Right atrium auricular region (tissue), 2 donors: ENCODE measurements at regions not wholly inside any gene's neighbourhood (a gene's known extent, or its start where the extent isn't known, plus 50 kb on each side); places are given as distances from the start of the nearest gene placed in this dataset.

Experiments used
- DNase-seq: peaks from one replicate; pipeline ENCODE4 v3.0.0-alpha.2; 2019; ENCODE audit warnings: low spot score
- H3K27ac ChIP-seq, 2 donors: fragments of 200-600 bp; sonication (generic); 1 replicate in 1 of 2; 2 replicates in 1 of 2; pipeline ENCODE4 v1.5.1; 2016 to 2019
- H3K27me3 ChIP-seq, 2 donors: fragments of 200-600 bp; sonication (generic); one replicate each; pipeline versions ENCODE4 v1.5.1 to v1.6.0; 2017 to 2019
- H3K36me3 ChIP-seq: fragments of 200-600 bp; sonication (generic); one replicate; pipeline ENCODE4 v1.5.1; 2016
- H3K4me1 ChIP-seq, 2 donors: fragments of 200-600 bp; sonication (generic); one replicate each; pipeline versions ENCODE4 v1.5.1 to v1.6.0; 2017 to 2019
- H3K4me3 ChIP-seq, 2 donors: fragments of 200-600 bp; sonication (generic); 1 replicate in 1 of 2; 2 replicates in 1 of 2; pipeline ENCODE4 v1.5.1; 2017 to 2019; ENCODE audit warnings: mild to moderate bottlenecking in 1 of 2, moderate library complexity in 1 of 2
- H3K9me3 ChIP-seq, 2 donors: fragments of 200-600 bp; sonication (generic); one replicate each; pipeline ENCODE4 v1.5.1; 2019
- TF ChIP-seq, protein P1 (sequence below), 2 donors: fragments of 200-600 bp; sonication (generic); IDR thresholded peaks; one replicate each; pipeline ENCODE4 v1.5.1; 2019; ENCODE audit warnings: antibody characterized with exemption in 2 of 2

DNA sequence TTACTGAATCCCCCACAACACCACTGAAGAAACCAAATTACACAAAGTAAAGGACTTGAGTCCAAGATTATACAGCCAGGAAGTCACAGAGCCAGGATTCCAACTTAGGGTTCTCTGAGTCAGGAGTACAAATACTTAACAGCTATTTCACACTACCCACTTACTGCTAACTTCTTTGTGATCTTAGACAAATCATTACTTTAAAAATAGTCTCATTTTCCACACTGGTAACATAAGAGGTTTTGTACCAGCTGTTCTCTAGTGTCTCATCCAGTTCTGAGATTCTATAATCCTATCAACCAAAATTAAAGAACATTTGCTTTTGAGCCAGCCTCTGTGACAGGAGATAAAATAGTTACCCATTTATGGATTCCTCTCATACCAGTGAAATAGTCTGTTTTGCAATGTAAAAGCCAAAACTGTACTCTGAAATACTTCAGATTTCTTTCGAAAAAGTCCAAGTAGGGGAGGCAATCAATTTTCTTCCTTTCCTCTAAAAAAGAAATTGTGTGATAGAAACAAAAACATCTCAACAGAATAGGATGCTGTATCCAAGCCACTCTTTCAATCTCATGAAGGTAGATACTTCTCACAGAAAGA, 157.6 kb downstream of the LRATD1 start:
- TF ChIP-seq, protein P1, sequence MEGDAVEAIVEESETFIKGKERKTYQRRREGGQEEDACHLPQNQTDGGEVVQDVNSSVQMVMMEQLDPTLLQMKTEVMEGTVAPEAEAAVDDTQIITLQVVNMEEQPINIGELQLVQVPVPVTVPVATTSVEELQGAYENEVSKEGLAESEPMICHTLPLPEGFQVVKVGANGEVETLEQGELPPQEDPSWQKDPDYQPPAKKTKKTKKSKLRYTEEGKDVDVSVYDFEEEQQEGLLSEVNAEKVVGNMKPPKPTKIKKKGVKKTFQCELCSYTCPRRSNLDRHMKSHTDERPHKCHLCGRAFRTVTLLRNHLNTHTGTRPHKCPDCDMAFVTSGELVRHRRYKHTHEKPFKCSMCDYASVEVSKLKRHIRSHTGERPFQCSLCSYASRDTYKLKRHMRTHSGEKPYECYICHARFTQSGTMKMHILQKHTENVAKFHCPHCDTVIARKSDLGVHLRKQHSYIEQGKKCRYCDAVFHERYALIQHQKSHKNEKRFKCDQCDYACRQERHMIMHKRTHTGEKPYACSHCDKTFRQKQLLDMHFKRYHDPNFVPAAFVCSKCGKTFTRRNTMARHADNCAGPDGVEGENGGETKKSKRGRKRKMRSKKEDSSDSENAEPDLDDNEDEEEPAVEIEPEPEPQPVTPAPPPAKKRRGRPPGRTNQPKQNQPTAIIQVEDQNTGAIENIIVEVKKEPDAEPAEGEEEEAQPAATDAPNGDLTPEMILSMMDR (IDR thresholded peaks at IDR 0.05) = no peak
- H3K4me3 ChIP-seq = no peak overlapping the region
- H3K9me3 ChIP-seq = no peaks in the 10 kb centered on the region
- DNase-seq = no peak
- H3K27ac ChIP-seq = no peak overlapping the region
- no peaks in the 10 kb centered on the region for H3K27me3 ChIP-seq
- H3K36me3 ChIP-seq = no peaks in the 10 kb centered on the region
- H3K4me1 ChIP-seq = no peaks in the 10 kb centered on the region

DNA sequence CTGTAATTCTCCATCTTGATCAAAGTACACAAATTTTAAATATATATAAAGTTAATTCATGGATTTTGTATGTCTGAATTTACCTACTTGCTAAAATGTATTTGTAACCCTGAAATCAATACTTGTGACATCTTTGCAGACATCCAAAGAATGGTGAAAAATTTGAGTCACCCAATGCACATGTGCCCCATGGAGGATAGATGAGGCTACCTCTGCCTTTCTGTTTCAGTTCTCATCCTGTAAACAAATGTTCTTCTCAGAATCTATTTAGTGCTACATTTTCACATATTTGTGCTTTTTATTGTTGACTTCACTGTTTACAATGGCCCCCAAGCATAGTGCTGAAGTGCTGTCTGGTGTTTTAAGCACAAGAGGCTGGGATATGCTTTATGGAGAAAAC, 171.5 kb downstream of the LRATD1 start:
- Histone ChIP-seq H3K4me3 (no peak overlapping the region), H3K4me1 (no peaks in the 10 kb centered on the region), H3K27me3 (no peaks in the 10 kb centered on the region), H3K36me3 (no peaks in the 10 kb centered on the region), H3K27ac (no peak overlapping the region), H3K9me3 (no peaks in the 10 kb centered on the region)
- TF ChIP-seq, protein P1 (IDR thresholded peaks at IDR 0.05) = no peak
- no peak for DNase-seq

DNA sequence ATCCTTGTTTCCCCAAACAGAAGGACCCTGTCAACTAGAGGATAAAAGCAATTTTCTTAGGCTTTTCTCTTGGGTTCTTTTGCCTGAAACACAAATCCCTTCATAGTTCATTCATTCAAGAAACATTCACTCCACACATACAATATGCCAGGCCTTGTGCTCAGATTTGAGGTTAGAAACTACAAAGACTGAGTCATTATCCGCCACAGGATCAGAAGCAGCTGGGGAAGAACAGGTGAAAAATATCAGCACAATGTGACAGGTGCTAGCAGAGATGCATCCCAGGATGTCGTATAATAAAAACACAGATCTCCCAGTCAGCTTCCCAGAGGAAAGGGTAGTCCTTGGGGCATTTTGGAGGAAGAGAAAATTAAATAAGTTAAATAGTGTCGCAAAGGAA, 172.4 kb downstream of the LRATD1 start:
- DNase-seq = no peak

GRCh38 chr2:14806613-14807012, 174.1 kb downstream of the LRATD1 start:
- no peak overlapping the region for H3K27ac ChIP-seq
- peaks cover 0 to 2% of the 10 kb centered on the region in 2 donors for H3K9me3 ChIP-seq
- DNase-seq = no peak
- TF ChIP-seq, protein P1 (IDR thresholded peaks at IDR 0.05) = no peak
- no peaks in the 10 kb centered on the region for H3K27me3 ChIP-seq
- no peaks in the 10 kb centered on the region for H3K36me3 ChIP-seq
- H3K4me3 ChIP-seq = no peak overlapping the region
- H3K4me1 ChIP-seq = no peaks in the 10 kb centered on the region

More for the DNA sequence above, 172.4 kb downstream of the LRATD1 start:
- Histone ChIP-seq H3K36me3 (no peaks in the 10 kb centered on the region), H3K4me1 (no peaks in the 10 kb centered on the region), H3K27ac (no peak overlapping the region), H3K27me3 (no peaks in the 10 kb centered on the region), H3K4me3 (no peak overlapping the region), H3K9me3 (no peaks in the 10 kb centered on the region)
- TF ChIP-seq, protein P1 (IDR thresholded peaks at IDR 0.05) = no peak

- Histone ChIP-seq H3K9me3 (peaks cover 0 to 6% of the 10 kb centered on the region in 2 donors), H3K4me3 (no peak overlapping the region), H3K27ac (no peak overlapping the region), H3K27me3 (no peaks in the 10 kb centered on the region), H3K36me3 (no peaks in the 10 kb centered on the region), H3K4me1 (no peaks in the 10 kb centered on the region)
- DNase-seq = no peak
- TF ChIP-seq, protein P1 (IDR thresholded peaks at IDR 0.05) = no peak
Measured at GRCh38 chr2:14815201-14815600, 182.7 kb downstream of the LRATD1 start.
